GM23338 (cell line): ENCODE measurements at regions not wholly inside any gene's neighbourhood (a gene's known extent, or its start where the extent isn't known, plus 50 kb on each side); places are given as distances from the start of the nearest gene placed in this dataset.
"Not testable (repeated sequence)": the region's sequence is repeated elsewhere in the genome, so short reads cannot be mapped to it uniquely, and the experiment has no call there.

Experiments
- CREB1 ChIP-seq: fragments of 250-450 bp; sonication (Bioruptor Pico); IDR thresholded peaks from 2 replicates; pipeline ENCODE4 v1.5.0; 2020; ENCODE audit warnings: low read depth, mild to moderate bottlenecking, moderate library complexity
- CTCF ChIP-seq, 2 experiments: fragments of 200-600 bp in 1 of 2; sonication (generic) in 1 of 2; conservative IDR thresholded peaks; 2 replicates each; pipeline versions ENCODE4 v1.5.1 to v1.6.1; 2016 to 2017; ENCODE audit warnings: antibody characterized with exemption in 2 of 2, low read depth in 2 of 2, mild to moderate bottlenecking in 2 of 2, moderate library complexity in 1 of 2
- ETS1 ChIP-seq: IDR thresholded peaks from 2 replicates; pipeline ENCODE4 v1.6.1; 2016; ENCODE audit warnings: antibody characterized with exemption
- EZH2 ChIP-seq: fragments of 200-600 bp; sonication (generic); IDR thresholded peaks from one replicate; pipeline ENCODE4 v1.8.0; 2017; ENCODE audit warnings: antibody characterized with exemption, mild to moderate bottlenecking, low read depth; ENCODE audit not compliant: unreplicated experiment
- EZH2phosphoT487 ChIP-seq: fragments of 200-600 bp; sonication (generic); IDR thresholded peaks from one replicate; pipeline ENCODE4 v1.8.1; 2018; ENCODE audit warnings: antibody characterized with exemption; ENCODE audit not compliant: unreplicated experiment
- JUNB ChIP-seq: IDR thresholded peaks from one replicate; pipeline ENCODE4 v1.6.1; 2016; ENCODE audit warnings: antibody characterized with exemption; ENCODE audit not compliant: unreplicated experiment
- NANOG ChIP-seq: IDR thresholded peaks from 2 replicates; pipeline ENCODE4 v1.6.1; 2016; ENCODE audit warnings: antibody characterized with exemption, borderline replicate concordance
- POLR2AphosphoS5 ChIP-seq: IDR thresholded peaks from 2 replicates; pipeline ENCODE4 v1.6.1; 2016; ENCODE audit warnings: antibody characterized with exemption, low read depth
- REST ChIP-seq: IDR thresholded peaks from one replicate; pipeline ENCODE4 v1.6.1; 2018; ENCODE audit warnings: antibody characterized with exemption; ENCODE audit not compliant: unreplicated experiment
- ZNF114 ChIP-seq: fragments of 250-450 bp; sonication (Bioruptor Pico); IDR thresholded peaks from 2 replicates; pipeline ENCODE4 v1.5.0; 2020; ENCODE audit warnings: mild to moderate bottlenecking, moderate library complexity
- ZNF462 ChIP-seq: fragments of 250-450 bp; sonication (Bioruptor Pico); IDR thresholded peaks from 2 replicates; pipeline ENCODE4 v1.5.0; 2020; ENCODE audit warnings: mild to moderate bottlenecking, moderate library complexity

- TF ChIP-seq CTCF (conservative IDR thresholded peaks at IDR 0.05; ENCODE audit: low read depth in 2 of 2); EZH2; ETS1; POLR2AphosphoS5; REST; ZNF114 (CRISPR knock-in tag); JUNB; EZH2phosphoT487; ZNF462 (CRISPR knock-in tag); NANOG; CREB1 (CRISPR knock-in tag): not testable (repeated sequence)
Measured at GRCh38 chr3:75379840-75380239, 284.3 kb upstream of the FRG2C start.
